GM18502 (cell line): ENCODE measurements at regions not wholly inside any gene's neighbourhood (a gene's known extent, or its start where the extent isn't known, plus 50 kb on each side); places are given as distances from the start of the nearest gene placed in this dataset.

ENCODE experiments used
- ATAC-seq: cut with Tn5 transposase; IDR thresholded peaks from one replicate; pipeline ENCODE4 v1.9.1; 2021; ENCODE audit warnings: mild to moderate bottlenecking; ENCODE audit not compliant: unreplicated experiment, poor library complexity

GRCh38 chr10:36345807-36346206 is 703.7 kb upstream of the FZD8 start:
- no peak for ATAC-seq

GRCh38 chr10:36345175-36345533 is 703.1 kb upstream of the FZD8 start:
- no peak for ATAC-seq

- no peak for ATAC-seq
Observed at GRCh38 chr10:36344240-36345174, 702.4 kb upstream of the FZD8 start.

GRCh38 chr10:36342781-36343180 is 700.7 kb upstream of the FZD8 start:
- ATAC-seq, result no peak

- no peak for ATAC-seq
Observed at GRCh38 chr10:36341471-36341870, 699.4 kb upstream of the FZD8 start.

GRCh38 chr10:36336315-36336714 is 694.2 kb upstream of the FZD8 start:
- no peak for ATAC-seq

GRCh38 chr10:36333446-36333845 is 691.4 kb upstream of the FZD8 start:
- ATAC-seq, result no peak

GRCh38 chr10:36332926-36333325 is 690.8 kb upstream of the FZD8 start:
- no peak for ATAC-seq

GRCh38 chr10:36331121-36331520 is 689.0 kb upstream of the FZD8 start:
- no peak for ATAC-seq

- ATAC-seq, result no peak
Observed at GRCh38 chr10:36325815-36326214, 683.7 kb upstream of the FZD8 start.

- ATAC-seq, result no peak
Observed at GRCh38 chr10:36324831-36325230, 682.7 kb upstream of the FZD8 start.

GRCh38 chr10:36313142-36313541 is 671.0 kb upstream of the FZD8 start:
- no peak for ATAC-seq

GRCh38 chr10:36303896-36304295 is 661.8 kb upstream of the FZD8 start:
- ATAC-seq, result no peak

GRCh38 chr10:36302086-36302485 is 660.0 kb upstream of the FZD8 start:
- ATAC-seq, result no peak

GRCh38 chr10:36301539-36301938 is 659.4 kb upstream of the FZD8 start:
- ATAC-seq, result no peak

GRCh38 chr10:36301139-36301538 is 659.0 kb upstream of the FZD8 start:
- no peak for ATAC-seq

GRCh38 chr10:36283827-36284226 is 641.7 kb upstream of the FZD8 start:
- ATAC-seq, result no peak

GRCh38 chr10:36281831-36282331 is 639.8 kb upstream of the FZD8 start:
- no peak for ATAC-seq

GRCh38 chr10:36280890-36281499 is 638.9 kb upstream of the FZD8 start:
- ATAC-seq, result no peak

GRCh38 chr10:36280321-36280741 is 638.2 kb upstream of the FZD8 start:
- ATAC-seq, result no peak

- ATAC-seq, result no peak
Observed at GRCh38 chr10:36278176-36278575, 636.1 kb upstream of the FZD8 start.

- no peak for ATAC-seq
Observed at GRCh38 chr10:36277459-36277858, 635.4 kb upstream of the FZD8 start.
